GM19324 (cell line): ENCODE measurements at regions not wholly inside any gene's neighbourhood (a gene's known extent, or its start where the extent isn't known, plus 50 kb on each side); places are given as distances from the start of the nearest gene placed in this dataset.

ENCODE experiments used
- ATAC-seq: cut with Tn5 transposase; IDR thresholded peaks from one replicate; pipeline ENCODE4 v1.9.1; 2021; ENCODE audit warnings: mild to moderate bottlenecking, moderate library complexity; ENCODE audit not compliant: unreplicated experiment, low FRiP score

- no peak for ATAC-seq
Observed at GRCh38 chr3:147977001-147977400, 567.8 kb downstream of the ZIC1 start.

- no peak for ATAC-seq
Observed at GRCh38 chr3:147987549-147987948, 578.4 kb downstream of the ZIC1 start.

GRCh38 chr3:147989344-147989743, 580.2 kb downstream of the ZIC1 start:
- no peak for ATAC-seq

- ATAC-seq, result no peak
Observed at GRCh38 chr3:148002705-148003205, 593.6 kb downstream of the ZIC1 start.

GRCh38 chr3:148004331-148004730, 595.2 kb downstream of the ZIC1 start:
- no peak for ATAC-seq

GRCh38 chr3:148005456-148005855, 596.3 kb downstream of the ZIC1 start:
- ATAC-seq, result no peak

GRCh38 chr3:148006508-148006907, 597.3 kb downstream of the ZIC1 start:
- ATAC-seq, result no peak

GRCh38 chr3:148008591-148008990, 599.4 kb downstream of the ZIC1 start:
- ATAC-seq, result no peak

- no peak for ATAC-seq
Observed at GRCh38 chr3:148020861-148021260, 611.7 kb downstream of the ZIC1 start.

- ATAC-seq, result no peak
Observed at GRCh38 chr3:148021381-148021780, 612.2 kb downstream of the ZIC1 start.

GRCh38 chr3:148023994-148024393, 614.8 kb downstream of the ZIC1 start:
- ATAC-seq, result no peak

GRCh38 chr3:148026009-148026588, 616.9 kb downstream of the ZIC1 start:
- no peak for ATAC-seq

- no peak for ATAC-seq
Observed at GRCh38 chr3:148030975-148031374, 621.8 kb downstream of the ZIC1 start.

- ATAC-seq, result no peak
Observed at GRCh38 chr3:148034353-148034752, 625.2 kb downstream of the ZIC1 start.

- no peak for ATAC-seq
Observed at GRCh38 chr3:148036331-148036876, 627.2 kb downstream of the ZIC1 start.

GRCh38 chr3:148042663-148043445, 633.7 kb downstream of the ZIC1 start:
- ATAC-seq, result no peak

GRCh38 chr3:148044151-148044550, 635.0 kb downstream of the ZIC1 start:
- ATAC-seq, result no peak

GRCh38 chr3:148054999-148055398, 642.7 kb upstream of the AGTR1 start:
- ATAC-seq, result no peak

- ATAC-seq, result no peak
Observed at GRCh38 chr3:148062590-148062989, 635.1 kb upstream of the AGTR1 start.

- ATAC-seq, result no peak
Observed at GRCh38 chr3:148066802-148067201, 630.9 kb upstream of the AGTR1 start.

- no peak for ATAC-seq
Observed at GRCh38 chr3:148068466-148068865, 629.2 kb upstream of the AGTR1 start.

- ATAC-seq, result no peak
Observed at GRCh38 chr3:148070041-148070440, 627.7 kb upstream of the AGTR1 start.
